ENCODE measurements at regions not wholly inside any gene's neighbourhood (a gene's known extent, or its start where the extent isn't known, plus 50 kb on each side); places are given as distances from the start of the nearest gene placed in this dataset.
A peak's percentile ranks its signal among the peaks of the same experiment; 100 is the strongest.
"Not testable (repeated sequence)": the region's sequence is repeated elsewhere in the genome, so short reads cannot be mapped to it uniquely, and the experiment has no call there.

DNA sequence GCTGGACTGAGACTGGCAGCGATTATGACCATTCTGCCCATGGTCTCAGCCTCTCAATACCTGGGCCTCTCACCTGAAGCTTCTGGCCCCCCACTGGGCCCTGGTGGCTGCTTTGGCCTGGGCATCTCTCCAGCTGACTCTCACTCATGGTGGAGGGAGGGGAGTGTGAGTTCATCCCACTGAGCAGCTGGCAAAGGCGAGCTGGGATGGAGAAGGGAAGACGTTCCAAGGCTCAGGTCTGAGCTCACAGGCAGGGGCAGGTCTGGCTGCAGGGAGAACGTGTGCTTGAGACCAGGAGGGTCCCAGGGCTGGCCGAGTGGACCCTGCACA, 103.5 kb downstream of the TMEM121 start:
- FAIRE-seq (no peak), DNase-seq (ENCODE audit: insufficient read length, low spot score) (no peak)
- TF ChIP-seq PAX5 (IDR thresholded peaks at IDR 0.05; ENCODE audit: insufficient read depth, low read length, severe bottlenecking) (no peak), POU2F2 (IDR thresholded peaks at IDR 0.05; ENCODE audit: low read depth, low read length) (no peak), POLR2A (IDR thresholded peaks at IDR 0.05; ENCODE audit: low read depth, low read length) (no peak), TAF1 (IDR thresholded peaks at IDR 0.05; ENCODE audit: low read depth, low read length) (no peak), POLR2AphosphoS5 (IDR thresholded peaks at IDR 0.05; ENCODE audit: low read depth, low read length) (no peak), SPI1 (IDR thresholded peaks at IDR 0.05; ENCODE audit: low read depth, low read length) (no peak)

DNA sequence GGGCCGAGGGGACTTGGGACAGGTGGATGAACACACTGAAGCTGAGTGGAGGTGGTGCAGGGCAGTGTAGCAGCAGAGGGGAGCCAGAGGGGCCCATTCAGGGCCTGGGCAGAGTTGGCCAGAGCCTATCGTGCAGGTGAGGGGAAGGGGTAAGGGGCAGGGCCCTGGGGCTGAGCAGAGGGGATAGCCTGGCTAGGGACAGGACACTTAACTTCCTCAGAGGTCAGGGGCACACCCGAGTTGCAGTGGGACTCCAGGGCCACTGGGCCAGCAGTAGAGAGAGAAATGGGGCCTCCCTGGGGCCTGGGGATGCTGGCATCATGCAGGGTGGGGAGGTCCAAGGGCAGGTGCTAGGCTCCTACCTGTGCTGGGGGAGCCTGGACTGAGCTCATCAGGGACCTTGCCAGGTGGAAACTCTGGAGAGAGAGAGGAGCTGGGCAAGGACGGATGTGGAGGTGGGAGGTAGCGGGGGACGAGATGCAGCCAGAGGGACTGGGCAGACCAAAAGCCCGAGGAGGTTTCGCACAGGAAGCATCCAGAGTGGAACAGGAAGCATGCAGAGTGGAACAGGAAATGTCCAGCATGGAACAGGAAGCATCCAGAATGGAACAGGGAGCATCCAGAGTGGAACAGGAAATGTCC, 104.0 kb downstream of the TMEM121 start:
- DNase-seq (ENCODE audit: insufficient read length, low spot score); FAIRE-seq: not testable (repeated sequence)

DNA sequence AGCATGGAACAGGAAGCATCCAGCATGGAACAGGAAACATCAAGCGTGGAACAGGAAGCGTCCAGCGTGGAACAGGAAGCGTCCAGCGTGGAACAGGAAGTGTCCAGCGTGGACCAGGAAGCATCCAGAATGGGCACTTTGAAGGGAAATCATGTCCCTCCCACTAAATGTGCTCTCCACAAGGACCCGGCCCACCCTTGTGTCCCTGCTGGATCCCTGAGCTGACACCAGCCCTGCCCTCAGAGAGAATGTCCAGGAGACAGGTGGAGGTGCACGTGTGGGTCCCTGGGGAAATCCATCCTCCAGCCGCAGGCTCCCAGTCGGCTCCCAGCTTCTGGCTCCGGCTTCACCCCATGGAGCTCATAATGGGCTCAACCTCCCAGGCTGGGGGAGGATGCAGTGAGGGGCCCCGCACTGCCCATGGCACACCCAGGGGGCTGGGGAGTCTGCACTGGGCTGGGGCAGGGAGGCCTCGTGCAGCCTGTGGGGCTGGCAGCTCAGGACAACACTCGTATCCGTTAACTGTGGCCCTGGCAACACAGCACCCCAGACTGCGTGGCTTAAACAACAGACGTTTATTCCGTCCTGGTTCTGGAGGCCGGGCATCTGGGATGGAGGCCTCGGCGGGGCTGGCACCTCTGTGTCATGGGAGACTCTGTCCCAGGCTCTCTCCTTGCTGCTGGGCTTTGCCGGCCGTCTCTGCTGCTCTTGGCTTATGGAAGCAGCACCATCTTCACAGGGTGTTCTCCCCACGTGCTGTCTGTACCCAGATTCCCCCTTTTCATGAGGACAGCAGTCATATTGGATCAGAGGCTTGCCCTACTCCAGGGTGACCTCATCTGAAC, 104.8 kb downstream of the TMEM121 start:
- not testable (repeated sequence) for FAIRE-seq

DNA sequence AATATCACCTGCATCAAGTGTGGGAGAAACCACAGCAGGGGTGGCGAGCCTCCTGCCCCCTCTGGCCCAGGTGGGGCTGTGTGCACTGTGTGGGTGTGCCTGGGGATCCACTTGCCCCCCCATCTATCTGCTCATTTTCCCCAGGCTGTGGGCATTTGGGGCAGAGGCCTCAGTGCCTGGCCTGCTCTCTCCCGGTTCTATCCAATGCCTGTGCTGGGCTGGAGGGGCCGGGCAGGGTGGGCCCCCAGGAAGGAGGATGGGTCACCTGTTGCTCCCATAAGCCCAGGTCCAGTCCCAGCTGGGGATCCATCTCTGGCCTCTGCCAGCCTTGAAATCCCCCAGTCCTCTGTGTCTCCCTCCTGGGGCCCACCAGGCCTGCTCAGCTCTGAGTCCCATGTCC, 105.6 kb downstream of the TMEM121 start:
- DNase-seq (ENCODE audit: insufficient read length, low spot score) = no peak
- TF ChIP-seq TAF1 (IDR thresholded peaks at IDR 0.05; ENCODE audit: low read depth, low read length) (no peak), SPI1 (IDR thresholded peaks at IDR 0.05; ENCODE audit: low read depth, low read length) (no peak), PAX5 (IDR thresholded peaks at IDR 0.05; ENCODE audit: insufficient read depth, low read length, severe bottlenecking) (no peak), POU2F2 (IDR thresholded peaks at IDR 0.05; ENCODE audit: low read depth, low read length) (no peak), POLR2A (IDR thresholded peaks at IDR 0.05; ENCODE audit: low read depth, low read length) (no peak), POLR2AphosphoS5 (IDR thresholded peaks at IDR 0.05; ENCODE audit: low read depth, low read length) (no peak)
- no peak for FAIRE-seq

More for the DNA sequence above, 104.8 kb downstream of the TMEM121 start:
- not testable (repeated sequence) for DNase-seq (ENCODE audit: insufficient read length, low spot score)

DNA sequence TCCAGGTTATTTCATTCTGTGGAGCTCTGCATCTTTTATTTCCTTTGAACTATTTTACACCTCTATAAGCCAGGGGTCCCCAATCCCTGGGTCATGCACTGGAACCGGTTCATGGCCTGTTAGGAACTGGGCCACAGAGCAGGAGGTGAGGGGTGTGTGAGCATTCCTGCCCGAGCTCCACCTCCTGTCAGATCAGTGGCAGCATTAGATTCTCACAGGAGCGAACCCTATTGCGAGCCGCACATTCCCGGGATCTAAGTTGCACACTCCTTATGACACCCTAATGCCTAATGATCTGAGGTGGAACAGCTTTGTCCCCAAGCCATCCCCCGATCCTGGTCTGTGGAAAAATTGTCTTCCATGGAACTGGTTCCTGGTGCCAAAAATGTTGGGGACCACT, 107.2 kb downstream of the TMEM121 start:
- DNase-seq (ENCODE audit: insufficient read length, low spot score) = not testable (repeated sequence)
- peak; percentile 62 for FAIRE-seq

DNA sequence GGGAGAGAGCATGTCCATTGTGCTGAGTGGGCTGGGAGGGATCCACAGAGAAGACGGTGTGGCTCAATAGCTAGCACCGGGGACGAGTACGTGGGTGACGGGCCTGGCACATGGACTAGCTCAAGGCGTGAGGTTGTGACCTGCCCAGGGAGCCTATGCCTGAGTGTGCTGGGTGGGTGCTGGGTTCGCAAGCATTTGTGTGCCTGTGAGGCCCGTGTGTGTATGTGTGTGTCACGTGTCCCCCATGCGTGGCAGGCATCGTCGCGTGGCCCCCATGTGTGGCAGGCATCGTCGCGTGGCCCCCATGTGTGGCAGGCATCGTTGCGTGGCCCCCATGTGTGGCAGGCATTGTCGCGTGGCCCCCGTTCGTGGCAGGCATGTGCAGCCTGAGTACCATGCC, 109.2 kb downstream of the TMEM121 start:
- DNase-seq (ENCODE audit: insufficient read length, low spot score) (no peak), FAIRE-seq (no peak)
- TF ChIP-seq POU2F2 (IDR thresholded peaks at IDR 0.05; ENCODE audit: low read depth, low read length) = no peak
- TF ChIP-seq POLR2AphosphoS5 (IDR thresholded peaks at IDR 0.05; ENCODE audit: low read depth, low read length) = no peak
- no peak for TF ChIP-seq TAF1 (IDR thresholded peaks at IDR 0.05; ENCODE audit: low read depth, low read length)
- TF ChIP-seq POLR2A (IDR thresholded peaks at IDR 0.05; ENCODE audit: low read depth, low read length) = no peak
- no peak for TF ChIP-seq SPI1 (IDR thresholded peaks at IDR 0.05; ENCODE audit: low read depth, low read length)
- TF ChIP-seq PAX5 (IDR thresholded peaks at IDR 0.05; ENCODE audit: insufficient read depth, low read length, severe bottlenecking) = no peak

DNA sequence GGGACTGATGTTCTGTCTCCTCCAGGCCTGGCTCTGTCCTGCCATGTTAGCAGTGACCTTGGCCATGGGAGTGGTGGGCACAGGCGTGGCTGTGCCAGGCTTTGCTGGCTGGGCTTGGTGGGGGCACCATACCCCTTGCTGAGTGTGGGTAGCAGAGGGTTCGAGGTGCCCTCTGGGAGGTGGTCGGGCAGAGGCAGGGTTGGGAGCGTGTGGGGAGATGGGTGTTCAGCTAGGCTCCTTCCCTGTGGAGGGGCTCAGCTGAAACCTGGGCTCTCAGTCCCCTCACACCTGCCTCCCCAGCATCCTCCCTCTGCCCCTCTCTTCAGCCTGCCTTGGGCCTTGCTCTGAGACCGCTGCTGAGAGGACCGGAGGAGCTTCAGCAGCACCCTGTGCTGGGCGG, 109.6 kb downstream of the TMEM121 start:
- not testable (repeated sequence) for DNase-seq (ENCODE audit: insufficient read length, low spot score); FAIRE-seq

DNA sequence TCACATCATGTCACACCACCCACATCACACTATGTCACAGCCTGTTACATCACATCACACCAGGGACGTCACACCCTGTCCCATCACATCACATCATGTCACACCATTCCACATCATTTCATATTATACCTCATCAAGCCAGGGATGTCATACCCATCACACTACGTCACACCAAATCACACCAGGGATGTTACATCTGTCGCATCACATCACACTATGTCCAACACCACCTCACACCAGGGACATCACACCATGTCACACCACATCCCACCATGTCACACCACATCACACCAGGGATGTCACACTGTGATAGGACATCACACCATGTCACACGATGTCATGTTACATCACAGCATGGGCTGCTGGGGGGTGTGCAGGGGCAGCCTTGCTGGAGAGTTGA, 110.6 kb downstream of the TMEM121 start:
- DNase-seq (ENCODE audit: insufficient read length, low spot score) (no peak), FAIRE-seq (no peak)
- no peak for TF ChIP-seq PAX5 (IDR thresholded peaks at IDR 0.05; ENCODE audit: insufficient read depth, low read length, severe bottlenecking)
- TF ChIP-seq TAF1 (IDR thresholded peaks at IDR 0.05; ENCODE audit: low read depth, low read length) = no peak
- no peak for TF ChIP-seq POLR2AphosphoS5 (IDR thresholded peaks at IDR 0.05; ENCODE audit: low read depth, low read length)
- TF ChIP-seq POLR2A (IDR thresholded peaks at IDR 0.05; ENCODE audit: low read depth, low read length) = no peak
- no peak for TF ChIP-seq SPI1 (IDR thresholded peaks at IDR 0.05; ENCODE audit: low read depth, low read length)
- no peak for TF ChIP-seq POU2F2 (IDR thresholded peaks at IDR 0.05; ENCODE audit: low read depth, low read length)

DNA sequence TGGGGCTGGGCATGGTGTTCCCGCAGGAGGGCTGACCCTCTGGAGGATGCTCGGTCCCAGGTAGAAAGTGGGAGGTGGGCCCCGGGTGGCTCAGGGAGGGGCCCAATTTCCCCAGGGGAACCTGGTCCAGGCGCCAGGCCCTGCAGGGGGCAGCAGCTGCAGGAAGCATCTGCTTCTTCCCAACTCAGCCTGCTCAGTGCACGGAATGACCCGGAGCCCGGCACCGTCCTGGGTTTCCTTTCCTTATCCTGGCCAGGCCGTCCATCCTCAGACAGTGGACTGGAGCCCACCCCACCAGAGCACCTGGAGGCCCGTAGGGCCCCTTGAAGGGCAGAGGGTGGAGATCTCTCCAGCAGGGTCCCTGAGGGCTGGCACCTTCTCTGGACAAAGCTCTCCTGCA, 111.0 kb downstream of the TMEM121 start:
- not testable (repeated sequence) for DNase-seq (ENCODE audit: insufficient read length, low spot score); FAIRE-seq

DNA sequence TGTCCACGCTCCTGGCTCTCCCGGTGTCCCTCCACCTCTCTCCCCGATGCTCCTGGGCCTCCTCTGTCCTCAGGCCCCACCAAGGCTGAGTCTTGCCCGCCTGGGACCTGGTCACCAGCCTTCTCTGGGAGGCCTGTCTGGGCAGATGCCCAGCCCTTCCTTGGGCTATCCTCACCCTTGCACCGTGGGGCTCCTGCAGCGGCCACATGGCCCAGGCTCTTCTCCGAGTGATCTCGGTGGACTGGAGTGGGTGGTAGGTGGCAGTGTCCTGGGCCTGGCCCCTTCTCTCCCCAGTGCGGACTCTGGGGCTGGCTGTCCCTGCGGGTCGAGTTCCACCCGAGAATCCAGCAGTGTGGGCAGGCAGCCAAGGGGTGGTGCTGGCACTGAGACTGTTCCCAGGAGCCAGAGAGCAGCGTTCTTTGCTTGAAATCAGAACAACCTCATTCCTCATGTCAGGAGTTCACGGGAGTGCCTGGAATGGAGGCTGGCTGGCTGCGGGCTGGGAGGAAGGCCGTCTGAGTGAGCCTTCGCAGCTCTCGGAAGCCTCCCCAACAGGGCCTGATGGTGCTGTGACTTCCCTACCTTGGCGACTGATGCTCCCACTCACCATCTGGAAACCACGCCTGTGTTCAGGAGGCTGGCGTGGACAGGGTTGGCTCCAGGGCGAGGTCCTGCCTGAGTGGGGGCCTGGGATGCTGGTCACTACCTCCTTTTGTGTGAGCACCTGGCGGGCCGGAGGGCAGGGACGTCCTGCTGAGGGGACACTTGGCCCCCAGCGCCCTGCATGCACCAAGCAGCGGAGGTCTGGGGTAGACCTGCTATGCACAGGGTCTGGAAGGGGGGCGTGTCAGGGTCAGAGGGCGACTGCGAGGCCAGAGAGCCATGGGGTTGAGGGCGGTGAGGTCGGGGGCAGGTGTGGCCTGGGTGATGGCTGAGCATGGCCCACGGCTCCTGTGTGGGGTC, 113.9 kb downstream of the TMEM121 start:
- not testable (repeated sequence) for DNase-seq (ENCODE audit: insufficient read length, low spot score); FAIRE-seq
